HFFc6 (cell line): ENCODE measurements at regions not wholly inside any gene's neighbourhood (a gene's known extent, or its start where the extent isn't known, plus 50 kb on each side); places are given as distances from the start of the nearest gene placed in this dataset.
"Not testable (repeated sequence)": the region's sequence is repeated elsewhere in the genome, so short reads cannot be mapped to it uniquely, and the experiment has no call there.

ENCODE experiments used
- DNase-seq: peaks from one replicate; pipeline ENCODE4 v3.0.0-alpha.2; 2018
- H3K27ac Mint-ChIP-seq: 2 replicates; pipeline ENCODE4 v1.8.0; 2020; ENCODE audit warnings: mild to moderate bottlenecking, mixed read lengths
- H3K27me3 Mint-ChIP-seq: 2 replicates; pipeline ENCODE4 v1.8.0; 2021; ENCODE audit warnings: mild to moderate bottlenecking, moderate library complexity, mixed read lengths; ENCODE audit not compliant: insufficient read depth
- H3K36me3 Mint-ChIP-seq: 2 replicates; pipeline ENCODE4 v1.8.0; 2021; ENCODE audit warnings: low read depth, mixed read lengths
- H3K4me1 Mint-ChIP-seq: 2 replicates; pipeline ENCODE4 v1.8.0; 2020; ENCODE audit warnings: low read depth, mixed read lengths
- H3K4me3 Mint-ChIP-seq: 2 replicates; pipeline ENCODE4 v1.8.0; 2020; ENCODE audit warnings: mild to moderate bottlenecking, moderate library complexity, mixed read lengths
- H3K9me3 Mint-ChIP-seq: 2 replicates; pipeline ENCODE4 v1.8.0; 2020; ENCODE audit warnings: mild to moderate bottlenecking, mixed read lengths
- CTCF ChIP-seq: fragments of 200-600 bp; sonication (generic); IDR thresholded peaks from 2 replicates; pipeline ENCODE4 v1.5.0; 2021; ENCODE audit warnings: antibody characterized with exemption, mild to moderate bottlenecking

GRCh38 chr6:125639466-125640020, 109.9 kb upstream of the HEY2 start:
- peaks cover 2% of the 10 kb centered on the region; the same call in 1 of the 2 replicates for H3K27me3 Mint-ChIP-seq
- peaks cover 24% of the 10 kb centered on the region for H3K9me3 Mint-ChIP-seq
- no peaks in the 10 kb centered on the region for H3K36me3 Mint-ChIP-seq
- H3K4me1 Mint-ChIP-seq: no peaks in the 10 kb centered on the region
- DNase-seq: no peak
- H3K4me3 Mint-ChIP-seq: no peak overlapping the region
- H3K27ac Mint-ChIP-seq: no peak overlapping the region
- no peak for TF ChIP-seq CTCF

- no peak overlapping the region for H3K4me3 Mint-ChIP-seq
- peaks cover 25% of the 10 kb centered on the region for H3K9me3 Mint-ChIP-seq
- no peak for DNase-seq
- H3K4me1 Mint-ChIP-seq: no peaks in the 10 kb centered on the region
- no peak for TF ChIP-seq CTCF
- H3K36me3 Mint-ChIP-seq: no peaks in the 10 kb centered on the region
- H3K27me3 Mint-ChIP-seq: peaks cover 2% of the 10 kb centered on the region; the same call in 1 of the 2 replicates
- no peak overlapping the region for H3K27ac Mint-ChIP-seq
Measured at GRCh38 chr6:125640441-125641150, 108.8 kb upstream of the HEY2 start.

- not testable (repeated sequence) for H3K27me3 Mint-ChIP-seq, H3K4me3 Mint-ChIP-seq, DNase-seq, H3K36me3 Mint-ChIP-seq, H3K4me1 Mint-ChIP-seq, H3K27ac Mint-ChIP-seq
- H3K9me3 Mint-ChIP-seq: peaks cover 14% of the 10 kb centered on the region
Measured at GRCh38 chr6:125643967-125644661, 105.3 kb upstream of the HEY2 start.

- H3K4me1 Mint-ChIP-seq: no peaks in the 10 kb centered on the region
- no peaks in the 10 kb centered on the region for H3K27me3 Mint-ChIP-seq
- no peak for DNase-seq
- H3K27ac Mint-ChIP-seq: no peak overlapping the region
- peaks cover 13% of the 10 kb centered on the region; the same call in 1 of the 2 replicates for H3K9me3 Mint-ChIP-seq
- H3K36me3 Mint-ChIP-seq: no peaks in the 10 kb centered on the region
- H3K4me3 Mint-ChIP-seq: no peak overlapping the region
- no peak for TF ChIP-seq CTCF
Measured at GRCh38 chr6:125647391-125647790, 102.0 kb upstream of the HEY2 start.

GRCh38 chr6:125653752-125654151, 95.7 kb upstream of the HEY2 start:
- H3K27ac Mint-ChIP-seq, H3K36me3 Mint-ChIP-seq, DNase-seq: not testable (repeated sequence)

GRCh38 chr6:125655511-125655910, 93.9 kb upstream of the HEY2 start:
- no peak for DNase-seq
- H3K27me3 Mint-ChIP-seq: no peaks in the 10 kb centered on the region
- peaks cover 4% of the 10 kb centered on the region; the same call in 1 of the 2 replicates for H3K9me3 Mint-ChIP-seq
- no peaks in the 10 kb centered on the region for H3K4me1 Mint-ChIP-seq
- no peaks in the 10 kb centered on the region for H3K36me3 Mint-ChIP-seq
- no peak for TF ChIP-seq CTCF
- no peak overlapping the region for H3K4me3 Mint-ChIP-seq
- no peak overlapping the region for H3K27ac Mint-ChIP-seq

More at GRCh38 chr6:125653752-125654151, 95.7 kb upstream of the HEY2 start:
- H3K27me3 Mint-ChIP-seq, H3K4me3 Mint-ChIP-seq, H3K9me3 Mint-ChIP-seq, H3K4me1 Mint-ChIP-seq: not testable (repeated sequence)
